ENCODE measurements at regions not wholly inside any gene's neighbourhood (a gene's known extent, or its start where the extent isn't known, plus 50 kb on each side); places are given as distances from the start of the nearest gene placed in this dataset.
"Not testable (repeated sequence)": the region's sequence is repeated elsewhere in the genome, so short reads cannot be mapped to it uniquely, and the experiment has no call there.

DNA sequence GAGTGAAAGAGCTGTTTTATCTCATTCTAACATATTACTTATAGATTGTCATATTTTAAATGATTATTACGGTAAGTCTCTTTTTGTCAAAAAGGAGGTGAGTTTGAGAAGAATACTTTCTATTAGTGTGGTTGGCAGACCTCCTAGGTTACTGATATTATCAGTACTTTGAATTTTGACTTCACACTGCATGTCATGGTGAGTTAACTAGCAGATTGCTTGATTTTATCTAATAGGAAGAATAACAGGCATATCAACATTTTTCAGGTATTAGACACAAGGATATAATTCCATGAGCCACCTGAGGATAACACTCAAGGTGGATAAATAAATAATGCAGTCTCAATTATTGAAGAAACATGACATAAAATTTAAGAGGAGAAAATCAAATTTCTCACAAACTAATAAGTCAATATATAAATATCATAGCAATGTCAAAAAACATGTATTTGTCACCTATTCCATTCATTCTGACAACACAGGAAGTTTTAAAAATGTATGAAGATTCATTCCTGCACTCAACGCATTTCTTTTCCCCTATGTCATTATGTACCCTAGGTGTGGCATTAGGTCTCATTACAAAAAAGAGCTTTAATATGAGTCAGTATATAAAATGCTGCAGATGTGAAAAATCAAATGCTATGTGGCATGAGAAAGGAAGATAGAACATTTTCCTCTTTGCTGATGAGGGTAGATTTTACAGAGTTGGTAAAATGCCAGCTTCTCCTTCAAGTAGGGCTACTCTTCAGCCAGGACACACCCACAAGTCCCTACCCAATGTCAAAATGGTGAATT, 1621.6 kb downstream of the REEP3 start:
- DNase-seq (ENCODE audit: low spot score): no peak

DNA sequence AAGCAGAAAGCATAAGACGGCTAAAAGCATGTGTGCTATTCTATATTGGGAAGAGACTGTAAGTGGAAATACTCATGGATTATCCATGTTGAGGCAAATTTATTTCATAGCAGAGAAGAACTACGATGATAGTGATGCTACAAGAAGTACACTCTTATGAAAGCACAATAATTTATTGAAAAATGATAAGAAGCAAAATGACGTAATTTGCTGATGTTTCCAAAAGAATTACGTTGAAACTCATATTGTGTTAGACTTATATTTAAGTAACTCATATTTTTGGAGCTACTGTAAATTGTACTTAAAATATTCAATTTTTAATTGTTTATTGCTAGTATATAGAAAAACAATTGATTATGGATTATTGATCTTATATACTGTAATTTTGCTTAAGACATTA, 1622.5 kb downstream of the REEP3 start:
- DNase-seq (ENCODE audit: low spot score): no peak

DNA sequence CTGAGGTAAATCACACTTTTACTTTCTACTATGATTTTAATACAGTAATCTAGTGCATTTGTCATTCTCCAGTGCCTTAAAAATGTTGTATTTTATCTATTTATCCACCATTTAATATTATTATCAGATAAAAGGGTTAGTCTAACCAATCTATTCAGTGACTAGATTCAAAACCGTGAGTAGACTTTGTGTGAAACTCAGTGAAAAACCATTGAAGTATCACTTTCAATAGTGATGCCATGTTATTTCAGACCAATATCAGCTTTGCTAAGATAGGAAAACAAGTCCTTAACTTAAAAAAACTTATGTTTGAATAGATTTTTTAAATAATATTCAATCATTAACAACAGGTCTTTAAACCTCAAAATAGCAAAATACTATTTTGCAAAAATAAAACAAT, 1628.7 kb downstream of the REEP3 start:
- DNase-seq (ENCODE audit: low spot score): no peak

DNA sequence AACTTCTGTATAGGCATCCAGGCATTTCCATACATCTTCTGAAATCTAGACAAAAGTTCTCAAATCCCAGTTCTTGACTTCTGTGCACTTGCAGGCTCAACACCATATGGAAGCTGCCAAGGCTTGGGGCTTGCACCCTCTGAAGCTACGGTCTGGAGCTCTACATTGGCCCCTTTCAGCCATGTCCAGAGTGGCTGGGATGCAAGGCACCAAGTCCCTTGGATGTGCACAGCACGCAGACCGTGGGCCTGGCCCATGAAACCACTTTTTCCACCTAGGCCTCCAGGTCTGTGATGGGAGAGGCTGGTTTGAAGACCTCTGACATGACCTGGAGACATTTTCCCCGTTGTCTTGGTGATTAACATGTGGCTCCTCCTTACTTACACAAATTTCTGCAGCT, 1645.1 kb downstream of the REEP3 start:
- no peak for DNase-seq (ENCODE audit: low spot score)

DNA sequence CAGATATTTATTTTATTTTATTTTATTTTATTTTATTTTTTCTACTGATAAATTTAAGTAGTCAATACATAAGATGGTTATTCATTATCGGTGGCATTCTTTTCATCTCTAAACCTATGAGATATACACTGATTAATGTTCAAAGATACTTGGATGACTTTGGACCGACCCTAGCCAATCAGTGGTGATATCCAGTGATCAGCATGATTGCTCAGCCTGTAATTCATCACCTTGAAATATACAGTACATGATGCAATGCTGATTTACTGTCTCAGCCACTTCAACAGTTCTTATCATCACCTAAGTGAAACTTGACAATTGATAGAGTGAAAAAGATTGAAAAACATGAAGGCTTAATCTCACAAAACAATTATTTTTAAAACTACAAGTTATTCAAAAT, 1651.0 kb downstream of the REEP3 start:
- no peak for DNase-seq (ENCODE audit: low spot score)

DNA sequence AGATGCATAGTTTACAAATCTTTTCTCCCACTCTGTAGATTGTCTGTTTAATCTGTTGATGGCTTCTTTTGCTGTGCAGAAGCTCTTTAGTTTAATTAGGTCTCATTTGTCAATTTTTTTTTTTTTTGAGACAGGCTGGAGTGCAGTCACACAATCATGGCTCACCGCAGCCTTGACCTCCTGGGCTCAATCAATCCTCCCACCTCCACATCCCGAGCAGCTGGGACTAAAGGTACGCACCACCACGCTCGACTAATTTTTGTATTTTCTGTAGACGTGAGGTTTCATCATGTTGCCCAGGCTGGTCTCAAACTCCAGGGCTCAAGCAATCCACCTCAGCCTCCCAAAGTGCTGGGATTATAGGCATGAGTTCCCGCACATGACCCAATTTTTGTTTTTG, 1655.8 kb downstream of the REEP3 start:
- no peak for DNase-seq (ENCODE audit: low spot score)

DNA sequence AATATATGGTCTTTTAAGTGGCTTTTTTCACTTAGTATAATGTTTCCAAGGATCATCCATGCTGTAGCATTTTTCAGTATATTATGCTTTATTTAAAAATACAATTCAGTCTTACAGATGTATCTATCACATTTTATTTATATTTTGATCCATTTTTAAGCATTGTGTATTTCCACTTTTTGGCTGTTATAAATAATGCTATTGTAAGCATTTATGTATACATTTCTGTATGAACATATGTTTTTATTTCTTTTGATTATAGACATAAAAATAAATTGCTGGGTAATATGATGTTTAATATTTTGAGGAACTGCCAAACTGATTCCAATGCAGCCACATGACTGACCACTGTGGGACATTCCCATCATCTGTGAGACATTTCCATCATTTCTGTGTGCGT, 1662.0 kb downstream of the REEP3 start:
- no peak for DNase-seq (ENCODE audit: low spot score)

DNA sequence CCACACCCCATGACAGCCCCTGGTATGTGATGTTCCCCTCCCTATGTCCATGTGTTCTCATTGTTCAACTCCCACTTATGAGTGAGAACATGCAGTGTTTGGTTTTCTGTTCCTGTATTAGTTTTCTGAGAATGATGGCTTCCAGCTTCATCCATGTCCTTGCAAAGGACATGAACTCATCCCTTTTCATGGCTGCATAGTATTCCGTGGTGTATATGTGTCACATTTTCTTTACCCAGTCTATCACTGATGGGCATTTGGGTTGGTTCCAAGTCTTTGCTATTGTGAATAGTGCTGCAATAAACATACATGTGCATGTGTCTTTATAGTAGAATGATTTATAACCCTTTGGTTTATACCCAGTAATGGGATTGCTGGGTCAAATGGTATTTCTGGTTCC, 1665.5 kb downstream of the REEP3 start:
- DNase-seq (ENCODE audit: low spot score): not testable (repeated sequence)

DNA sequence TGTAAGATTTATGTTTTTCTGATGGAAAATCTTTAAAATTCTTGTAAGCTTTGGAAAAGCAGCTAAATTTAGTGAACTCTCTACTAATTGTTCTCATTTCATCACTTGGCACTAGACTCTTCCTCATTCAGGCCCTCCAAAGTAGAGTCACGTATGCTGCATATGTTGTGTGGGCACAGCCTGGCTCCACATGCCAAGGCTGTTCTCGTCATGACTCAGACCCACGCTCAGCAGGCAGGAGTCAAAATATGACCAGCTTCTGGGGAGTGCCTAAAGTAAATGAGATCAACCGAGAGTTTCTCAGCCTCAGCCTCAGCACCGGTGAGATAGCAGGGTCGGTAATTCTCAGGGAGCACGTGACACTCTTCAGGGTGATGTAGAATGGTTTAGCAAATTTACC, 1672.9 kb downstream of the REEP3 start:
- no peak for DNase-seq (ENCODE audit: low spot score)

DNA sequence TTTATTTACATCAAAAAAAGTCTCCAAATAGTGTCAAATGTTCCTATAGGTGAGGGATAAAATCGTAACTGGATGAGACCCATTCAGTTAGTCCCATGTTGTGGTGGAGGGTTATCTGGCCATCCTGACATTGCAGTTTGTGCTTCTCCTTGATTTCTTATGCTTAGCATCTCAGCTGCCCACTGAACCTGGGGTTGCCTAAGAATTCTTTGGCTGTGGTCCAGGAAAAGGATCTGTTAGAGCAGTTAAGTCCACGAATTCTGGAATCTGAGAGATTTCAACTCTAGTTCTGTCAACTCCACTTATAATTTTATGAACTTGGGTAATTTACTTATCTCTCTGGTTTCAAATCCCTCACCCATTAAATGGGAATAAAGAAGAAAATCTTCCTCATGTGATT, 1673.4 kb downstream of the REEP3 start:
- DNase-seq (ENCODE audit: low spot score): no peak

DNA sequence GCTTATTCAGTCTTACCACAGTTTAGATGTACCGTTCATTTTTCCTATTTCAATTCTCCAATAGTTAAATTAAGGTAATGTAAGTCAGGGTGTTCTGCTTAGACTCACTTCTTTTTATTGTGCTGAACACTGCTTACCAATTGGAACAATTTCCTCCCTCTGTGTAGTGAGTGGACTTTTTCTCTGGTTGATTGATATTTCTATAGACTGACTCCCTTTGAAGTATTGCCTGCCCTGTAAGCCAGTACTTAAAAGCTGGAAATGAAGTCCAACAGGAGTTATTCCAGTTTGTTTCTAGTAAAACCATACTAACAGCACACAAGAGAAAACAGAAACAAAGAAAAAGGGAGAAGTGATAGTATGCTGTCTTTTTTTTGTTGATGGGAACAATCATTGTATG, 1674.9 kb downstream of the REEP3 start:
- DNase-seq (ENCODE audit: low spot score): no peak

DNA sequence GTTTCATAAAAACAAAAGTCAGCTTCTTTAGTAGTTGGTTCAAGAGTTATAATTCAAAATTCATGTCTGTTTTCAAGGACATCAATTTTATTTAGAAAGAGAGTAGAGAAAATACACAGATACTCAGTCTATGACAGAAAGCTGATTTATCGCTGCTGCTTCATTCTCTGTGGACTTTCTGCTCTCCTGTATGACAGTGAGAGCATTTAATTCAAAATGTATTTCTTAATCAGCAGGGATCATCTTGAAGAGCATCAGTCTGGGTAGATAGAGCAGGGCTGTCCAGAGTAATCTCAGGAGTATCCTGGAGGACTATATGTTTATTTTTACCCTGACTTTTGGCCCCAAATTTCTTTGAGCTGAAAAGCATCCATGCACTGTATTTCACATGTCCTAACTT, 1676.7 kb downstream of the REEP3 start:
- DNase-seq (ENCODE audit: low spot score): no peak

DNA sequence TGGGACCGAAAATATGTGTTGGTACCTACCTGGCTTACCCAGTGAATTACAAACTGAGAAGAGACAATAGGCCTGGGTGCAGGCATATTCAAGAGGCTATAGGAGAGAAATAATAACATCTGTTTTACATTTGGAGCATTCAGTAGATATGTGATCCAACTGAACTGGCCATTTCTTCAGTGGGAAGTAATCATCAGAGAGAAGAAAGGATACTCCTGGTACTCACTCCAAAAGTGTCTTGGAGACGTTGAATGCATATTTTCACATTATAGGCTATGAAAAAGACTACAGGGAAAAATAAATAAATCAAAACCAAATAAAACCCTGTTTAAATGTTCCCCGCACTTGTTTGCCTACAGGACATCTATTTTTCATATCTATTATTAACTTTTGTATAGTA, 1680.3 kb downstream of the REEP3 start:
- DNase-seq (ENCODE audit: low spot score): no peak

DNA sequence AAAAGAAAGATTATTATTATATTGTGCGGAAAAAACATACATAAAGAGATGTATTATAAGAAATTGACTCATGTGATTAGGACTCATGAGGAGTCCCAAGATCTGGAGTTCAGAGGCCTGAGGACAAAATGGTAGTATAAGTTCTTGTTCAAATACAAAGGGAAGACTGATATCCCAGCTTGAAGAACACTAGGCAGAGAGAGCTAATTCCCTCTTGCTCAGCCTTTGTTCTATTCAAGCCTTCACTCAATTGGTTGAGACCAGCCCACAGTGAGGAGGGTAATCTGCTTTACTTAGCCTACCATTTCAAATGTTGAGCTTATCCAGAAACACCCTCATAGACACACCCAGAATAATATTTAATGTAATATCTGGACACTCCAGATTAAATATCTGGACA, 1683.8 kb downstream of the REEP3 start:
- DNase-seq (ENCODE audit: low spot score): no peak

DNA sequence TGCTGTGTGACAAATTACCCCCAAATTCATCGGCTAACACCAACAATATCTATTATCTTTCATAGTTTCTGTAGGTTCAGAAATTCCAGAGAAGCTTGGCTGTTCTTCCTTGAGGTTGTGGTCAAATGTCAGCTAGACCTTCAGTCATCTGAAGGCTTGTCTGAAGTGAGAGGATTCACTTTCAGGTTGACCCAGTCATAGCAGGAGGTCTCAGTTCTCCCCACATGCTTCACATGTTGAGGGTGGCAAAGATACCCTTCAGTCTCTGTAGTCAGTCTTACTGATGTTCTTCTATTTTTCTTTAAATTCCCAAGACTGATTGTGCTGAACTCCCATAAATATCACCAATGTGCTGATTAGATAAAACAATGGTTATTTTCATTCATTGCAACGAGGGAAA, 1692.0 kb downstream of the REEP3 start:
- no peak for DNase-seq (ENCODE audit: low spot score)

DNA sequence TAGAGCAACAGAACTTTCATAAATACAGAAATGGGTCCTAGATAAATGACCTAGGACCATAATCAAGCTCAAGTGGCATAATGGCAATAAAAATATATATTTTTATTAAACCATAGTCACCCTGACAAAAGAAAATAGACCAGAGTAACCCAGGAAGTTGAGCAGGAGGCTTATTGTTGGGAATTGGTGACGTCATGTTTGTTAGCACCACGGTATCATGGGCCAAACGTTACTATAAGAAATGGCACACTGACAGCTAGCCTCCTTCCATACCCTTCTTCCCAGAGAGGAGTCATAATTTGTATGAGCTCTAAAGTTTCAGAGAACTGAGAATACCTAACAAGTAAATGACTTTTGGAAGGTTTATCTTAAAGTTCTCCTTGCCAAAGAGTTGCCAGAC, 1698.2 kb downstream of the REEP3 start:
- no peak for DNase-seq (ENCODE audit: low spot score)

DNA sequence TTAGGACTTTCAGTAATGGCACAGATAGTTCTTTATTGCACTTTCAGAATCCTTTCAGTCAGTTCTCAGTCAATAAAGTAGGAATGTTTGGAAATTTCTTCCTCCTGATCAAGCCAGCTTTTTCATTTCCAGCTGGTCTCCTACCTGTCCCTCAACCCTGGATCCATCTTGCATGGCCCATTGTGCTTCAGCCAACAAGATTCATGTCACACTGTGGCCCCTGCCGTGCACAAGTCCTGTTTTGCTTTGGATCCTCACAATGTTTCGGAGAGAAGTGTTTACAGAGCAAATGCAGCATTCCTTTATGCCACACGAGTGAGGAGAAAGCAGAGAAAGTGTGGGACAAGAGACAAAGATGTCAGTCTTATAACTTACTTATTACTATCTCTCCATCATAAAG, 1694.7 kb upstream of the LRRTM3 start:
- no peak for DNase-seq (ENCODE audit: low spot score)

DNA sequence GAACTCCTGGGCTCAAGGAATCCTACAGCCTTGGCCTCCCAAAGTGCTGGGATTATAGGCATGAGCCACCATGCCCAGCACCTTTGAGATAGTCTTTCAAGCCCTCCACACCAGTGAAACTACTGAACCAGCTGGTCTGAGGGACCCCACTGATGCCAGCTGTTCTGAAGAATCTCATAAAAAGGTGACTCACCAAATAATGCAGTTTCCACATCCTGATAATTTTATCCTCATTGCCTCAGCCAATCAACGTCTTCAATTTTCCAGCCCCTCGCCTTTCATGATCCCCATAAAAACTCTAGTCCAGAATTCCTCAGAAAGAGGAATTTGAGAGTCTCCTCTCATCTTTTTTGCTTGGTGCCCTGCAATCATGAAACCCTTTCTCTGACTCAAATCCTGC, 1691.6 kb upstream of the LRRTM3 start:
- no peak for DNase-seq (ENCODE audit: low spot score)

DNA sequence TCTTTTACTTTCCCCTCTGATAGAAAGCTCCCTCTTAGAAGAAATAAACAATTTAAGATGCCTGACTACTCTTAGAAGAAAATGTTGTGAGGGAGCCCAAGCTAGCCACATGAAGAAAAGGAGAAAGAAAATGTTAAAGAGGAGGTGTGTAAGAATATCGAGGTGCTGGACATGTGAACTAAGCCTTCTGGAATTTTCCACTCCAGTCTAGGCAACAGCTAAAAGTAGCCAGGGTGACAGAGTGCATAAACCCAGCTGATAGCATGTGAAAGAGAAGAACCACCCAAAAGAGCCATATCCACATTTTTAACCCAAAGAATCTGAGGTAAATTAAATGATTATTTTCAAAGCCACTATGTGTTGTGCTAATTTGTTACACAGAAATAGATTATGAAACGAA, 1690.6 kb upstream of the LRRTM3 start:
- no peak for DNase-seq (ENCODE audit: low spot score)

DNA sequence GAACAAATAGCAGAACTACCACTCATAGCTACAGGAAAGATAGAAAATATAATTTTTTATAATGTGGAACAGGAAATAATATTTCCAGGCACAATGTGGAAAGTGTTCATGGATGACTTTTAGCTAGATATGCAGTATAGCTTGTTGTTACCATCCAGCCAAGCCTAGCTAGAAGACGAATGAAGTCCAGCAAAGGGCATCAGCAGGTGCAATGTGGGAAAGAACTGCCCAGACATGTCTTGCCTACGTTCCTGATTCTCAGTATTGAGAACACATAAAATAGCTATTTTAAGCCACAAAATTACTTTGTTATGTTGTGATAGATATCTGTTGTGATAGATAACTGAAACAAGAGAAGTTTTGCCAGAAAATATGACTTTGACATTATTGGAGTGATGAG, 1690.0 kb upstream of the LRRTM3 start:
- DNase-seq (ENCODE audit: low spot score): no peak

DNA sequence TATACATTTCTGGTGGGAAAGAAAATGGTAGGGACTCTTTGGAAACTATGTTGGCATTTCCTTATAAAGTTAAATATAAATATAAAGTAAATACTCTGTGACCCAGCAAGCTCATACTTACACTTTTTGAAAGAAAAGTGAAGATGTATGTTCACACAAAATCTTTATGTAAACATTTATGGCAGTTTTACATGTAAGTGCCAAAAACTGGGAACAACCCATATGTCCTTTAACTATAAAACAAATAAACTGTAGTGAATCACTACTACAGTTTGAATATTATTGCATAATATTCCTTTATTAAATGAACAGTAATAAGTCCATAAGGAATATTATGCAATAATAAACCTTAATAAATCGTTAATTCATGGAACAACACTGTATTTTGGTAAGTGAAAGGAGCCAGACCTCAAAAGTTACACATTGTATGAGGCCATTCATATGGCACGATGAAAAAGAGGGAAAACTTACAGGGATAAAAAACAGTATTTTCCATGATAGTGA, 1660.3 kb upstream of the LRRTM3 start:
- no peak for DNase-seq (ENCODE audit: low spot score)

DNA sequence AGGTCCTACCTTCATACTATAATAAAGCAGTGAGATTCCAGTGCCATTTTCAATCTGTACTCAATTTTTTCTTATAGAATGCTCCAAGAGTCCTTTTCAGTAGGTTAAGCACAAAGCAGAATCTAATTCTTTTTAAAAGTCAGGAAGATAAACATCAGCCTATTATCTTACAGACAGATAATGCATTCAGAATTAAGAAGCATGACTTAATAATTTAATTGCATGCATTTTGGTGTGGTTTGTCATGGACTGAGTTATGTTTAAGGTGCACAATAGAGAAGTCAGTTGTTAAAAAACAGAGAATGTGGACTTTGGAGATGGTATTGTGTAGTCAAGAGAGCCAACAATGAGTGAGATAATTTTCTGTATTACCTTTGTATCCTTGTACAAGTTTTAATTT, 1656.3 kb upstream of the LRRTM3 start:
- DNase-seq (ENCODE audit: low spot score): not testable (repeated sequence)

DNA sequence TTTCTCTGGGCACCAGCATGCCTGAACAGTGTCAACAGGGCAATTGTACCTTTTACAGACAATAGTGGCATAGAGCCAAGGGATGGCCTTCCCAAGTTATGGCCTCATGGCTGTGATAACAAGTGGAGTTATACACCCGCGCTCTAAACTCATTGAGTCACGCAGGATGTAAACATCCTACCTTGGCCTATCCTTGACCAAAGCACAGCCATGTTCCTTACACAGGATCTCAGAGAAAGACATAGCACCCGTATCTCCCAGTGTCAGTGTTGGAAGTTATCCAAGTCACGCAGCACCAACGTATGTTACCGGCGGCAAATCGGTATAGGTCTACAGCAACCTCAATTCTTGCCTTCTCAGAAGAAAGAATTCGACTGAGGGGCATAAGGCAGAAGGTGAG, 1654.9 kb upstream of the LRRTM3 start:
- DNase-seq (ENCODE audit: low spot score): no peak

DNA sequence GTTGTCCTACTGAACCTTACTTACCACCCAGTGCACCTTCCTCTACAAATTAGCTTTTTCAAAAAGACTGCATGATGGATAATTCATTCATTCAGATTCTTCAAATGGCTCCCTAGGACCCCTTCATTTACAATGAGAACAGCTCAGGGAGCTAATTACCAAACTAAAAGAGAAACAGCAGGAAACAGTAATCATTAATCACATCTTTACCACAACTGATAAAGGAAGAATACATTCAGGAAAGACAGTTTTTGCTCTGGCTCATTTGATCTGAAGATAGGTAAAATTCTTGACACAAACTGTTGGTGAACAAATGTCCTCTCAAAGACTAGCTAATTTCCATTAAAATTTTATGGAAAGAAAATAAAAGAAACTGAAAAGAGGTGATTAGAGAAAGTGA, 1652.7 kb upstream of the LRRTM3 start:
- no peak for DNase-seq (ENCODE audit: low spot score)
